Activated T-helper 9 cell treated with anti-CD3 and anti-CD28 coated beads, Interleukin-2, amount 50 U/mL, for 16 hours (primary cell): ENCODE measurements at regions not wholly inside any gene's neighbourhood (a gene's known extent, or its start where the extent isn't known, plus 50 kb on each side); places are given as distances from the start of the nearest gene placed in this dataset.
"Not testable (repeated sequence)": the region's sequence is repeated elsewhere in the genome, so short reads cannot be mapped to it uniquely, and the experiment has no call there.

ENCODE experiments used
- DNase-seq: peaks from one replicate; pipeline ENCODE4 v3.0.0-alpha.2; 2020; ENCODE audit warnings: low read depth

DNA sequence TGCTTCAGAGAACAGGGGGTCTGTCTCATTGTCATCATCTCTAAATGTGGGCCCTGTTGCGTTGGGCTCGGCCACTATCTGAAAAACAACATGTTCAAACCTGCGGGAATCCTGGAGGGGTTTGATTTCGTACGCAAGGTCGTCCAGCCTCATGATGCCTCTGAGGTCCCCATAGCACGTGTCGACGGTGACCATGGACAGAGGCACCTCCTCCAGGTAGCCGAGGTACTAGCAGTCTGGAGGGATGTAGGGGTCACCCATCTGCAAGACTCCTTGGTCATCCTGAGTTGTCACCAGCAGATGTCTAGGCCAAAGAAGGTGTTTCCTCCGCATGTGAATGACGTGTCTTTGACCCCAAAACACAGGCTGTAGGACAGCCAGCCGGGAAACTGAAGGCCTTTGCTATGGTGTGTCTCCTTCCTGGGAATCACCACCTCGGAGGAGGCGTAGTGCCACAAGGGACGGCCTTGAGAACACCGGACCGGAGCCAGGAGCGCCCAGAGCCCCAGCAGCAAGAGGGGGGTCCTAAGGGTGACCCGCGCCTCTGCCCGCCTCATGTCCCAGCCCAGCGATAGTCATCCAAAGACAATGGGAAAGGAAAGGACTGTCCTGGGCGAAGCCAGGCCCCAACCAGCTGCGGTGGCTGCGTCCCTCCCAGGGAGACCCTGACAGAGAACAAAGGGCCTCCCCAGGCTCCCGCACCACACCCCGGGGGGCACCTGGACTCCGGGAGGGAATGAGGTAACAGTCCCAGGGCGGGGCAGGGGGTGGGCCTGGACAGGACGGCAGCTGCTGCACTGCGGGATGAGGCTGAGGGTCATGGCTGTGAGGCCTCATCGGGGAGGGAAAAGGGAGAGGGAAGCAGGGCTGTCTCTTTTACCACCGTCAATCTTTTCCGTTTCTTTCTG lies 445.5 kb downstream of the TMEM121 start:
- no peak for DNase-seq

DNA sequence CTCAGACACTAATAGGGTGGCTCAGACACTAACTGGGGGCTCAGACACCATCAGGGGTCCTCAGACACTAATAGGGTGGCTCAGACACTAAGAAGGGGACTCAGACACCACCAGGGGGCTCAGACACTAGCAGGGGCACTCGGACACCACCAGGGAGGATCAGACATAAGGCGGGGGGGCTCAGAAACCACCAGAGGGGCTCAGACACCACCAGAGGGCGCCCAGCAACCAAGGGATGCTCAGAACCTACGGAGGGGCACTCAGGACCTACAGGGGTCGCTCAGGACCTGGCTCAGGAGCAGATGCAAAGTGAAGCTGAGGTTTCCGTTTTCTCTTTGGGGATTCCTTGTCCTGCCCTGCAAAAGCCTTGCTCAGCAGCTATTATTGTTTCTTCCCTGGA lies 448.5 kb downstream of the TMEM121 start:
- peak; percentile 51 for DNase-seq

DNA sequence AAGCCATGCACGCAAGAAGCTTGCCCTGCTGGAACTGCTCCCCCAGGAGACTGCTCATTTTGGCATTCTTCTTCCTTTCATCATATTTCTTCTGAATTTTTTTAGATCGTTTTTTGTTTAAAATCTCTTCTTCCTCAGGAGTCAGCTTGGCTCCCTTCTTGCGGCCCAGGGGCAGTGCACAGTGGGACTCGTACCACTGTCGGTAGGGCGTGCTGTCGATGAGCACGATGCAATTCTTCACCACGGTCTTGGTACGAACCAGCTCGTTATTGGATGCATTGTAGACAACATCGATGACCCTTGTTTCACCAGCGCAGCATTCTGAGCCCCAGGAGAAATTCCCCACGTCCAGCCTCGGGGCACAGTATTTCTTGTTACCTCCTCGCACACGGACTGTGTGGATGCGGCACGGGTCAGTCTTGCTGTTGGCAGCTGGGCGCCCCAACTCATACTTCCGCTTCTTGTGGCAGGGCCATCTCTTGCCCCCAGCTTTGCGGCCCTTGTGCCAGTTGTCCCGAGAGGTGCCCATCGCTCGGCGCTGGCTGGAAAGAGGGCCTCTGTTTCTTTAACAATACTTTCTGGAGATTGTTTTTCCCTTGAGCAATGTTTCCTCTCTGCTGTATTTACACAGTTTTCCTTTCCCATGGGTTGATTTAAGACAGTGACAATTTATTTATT lies 452.4 kb downstream of the TMEM121 start:
- no peak for DNase-seq

DNA sequence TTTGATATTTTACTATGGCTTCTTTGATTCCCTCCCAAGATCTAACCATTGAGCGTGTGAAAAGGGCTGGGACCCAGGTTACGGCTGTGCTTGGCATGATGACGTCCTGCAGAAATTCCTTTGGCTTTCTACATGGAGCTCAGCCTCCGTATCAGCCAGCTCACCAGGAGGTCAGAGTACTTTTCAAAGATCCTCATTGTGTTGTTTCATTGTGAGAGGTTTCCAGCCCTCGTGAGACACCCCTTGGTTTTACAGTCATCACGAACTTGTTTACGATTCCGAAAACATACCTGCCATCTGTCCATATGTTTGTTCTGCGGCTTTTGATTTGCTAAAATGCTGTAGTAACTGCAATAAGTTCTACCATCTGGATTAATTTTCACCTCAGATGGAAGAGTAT lies 453.1 kb downstream of the TMEM121 start:
- no peak for DNase-seq

DNA sequence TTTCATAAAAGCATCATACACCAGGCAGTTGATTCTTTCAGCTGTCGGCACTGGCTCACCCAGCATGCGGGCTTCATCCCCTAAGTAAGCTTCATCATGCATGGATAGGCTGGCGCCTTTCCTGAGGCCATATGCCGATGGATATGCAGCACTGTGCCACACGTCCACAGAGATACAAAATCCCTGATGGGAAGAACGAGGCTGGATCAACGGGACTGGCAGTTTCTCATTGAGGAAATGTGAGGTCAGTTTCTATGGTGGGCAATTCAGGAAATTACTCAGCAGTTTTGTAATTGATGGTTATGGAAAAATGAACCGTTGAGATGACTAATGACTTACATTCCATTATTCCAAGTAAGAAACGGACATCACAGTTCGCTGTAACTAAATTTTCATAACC lies 453.8 kb downstream of the TMEM121 start:
- no peak for DNase-seq

DNA sequence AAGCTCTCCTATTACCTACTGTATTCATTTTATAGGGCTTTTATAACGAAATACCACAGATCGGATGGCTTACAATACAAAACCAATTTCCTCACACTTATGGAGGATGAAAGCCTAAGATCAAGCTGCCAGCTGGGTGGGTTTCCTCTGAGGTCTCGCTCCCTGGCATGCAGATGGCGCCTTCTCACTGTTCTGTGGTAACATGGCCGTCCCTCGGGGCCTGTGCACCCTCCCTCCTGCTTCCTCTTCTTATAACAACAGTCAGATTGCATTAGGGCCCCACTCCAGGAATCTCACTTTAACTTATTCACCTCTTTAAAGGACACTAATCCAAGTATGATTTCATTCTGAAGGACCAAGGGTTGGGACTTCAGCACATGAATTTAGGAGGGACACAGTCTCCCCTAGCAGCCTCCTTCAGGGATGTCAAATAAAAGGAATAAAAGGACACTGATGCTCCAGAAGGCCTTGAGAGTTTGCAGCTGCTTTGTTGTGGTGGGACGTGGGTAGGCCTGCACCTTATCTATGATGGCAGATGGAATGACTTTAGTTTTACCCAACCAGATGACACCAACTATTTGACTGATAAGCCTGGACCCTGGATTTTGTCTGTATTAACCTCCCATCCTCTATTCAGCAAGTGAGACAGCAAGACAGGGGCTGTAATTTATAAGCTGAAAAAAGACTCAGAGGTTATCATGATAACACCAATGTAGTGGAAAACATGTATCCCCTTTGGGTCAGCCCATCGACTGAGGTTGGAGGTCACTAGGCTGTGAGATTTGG lies 455.3 kb downstream of the TMEM121 start:
- DNase-seq, result not testable (repeated sequence)

DNA sequence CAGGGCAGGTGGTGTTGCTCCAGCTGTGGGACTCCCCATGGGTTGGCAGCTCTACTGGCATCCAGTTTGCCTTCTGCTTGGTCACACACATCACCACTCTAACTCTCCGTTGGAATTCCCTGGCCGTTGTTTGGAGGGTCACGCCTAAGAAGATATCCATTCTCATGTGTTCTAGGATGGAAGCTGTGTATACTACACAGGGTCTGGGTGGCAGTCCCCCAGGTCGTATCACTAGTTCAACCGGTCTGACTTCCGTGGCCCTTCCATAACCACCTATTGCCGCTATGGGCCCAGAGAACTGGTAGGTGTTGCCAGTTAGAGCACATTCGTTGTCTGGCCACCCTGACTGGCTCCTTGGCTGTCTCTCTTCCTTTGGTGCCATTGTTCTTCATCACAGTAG lies 456.3 kb downstream of the TMEM121 start:
- DNase-seq, result no peak

DNA sequence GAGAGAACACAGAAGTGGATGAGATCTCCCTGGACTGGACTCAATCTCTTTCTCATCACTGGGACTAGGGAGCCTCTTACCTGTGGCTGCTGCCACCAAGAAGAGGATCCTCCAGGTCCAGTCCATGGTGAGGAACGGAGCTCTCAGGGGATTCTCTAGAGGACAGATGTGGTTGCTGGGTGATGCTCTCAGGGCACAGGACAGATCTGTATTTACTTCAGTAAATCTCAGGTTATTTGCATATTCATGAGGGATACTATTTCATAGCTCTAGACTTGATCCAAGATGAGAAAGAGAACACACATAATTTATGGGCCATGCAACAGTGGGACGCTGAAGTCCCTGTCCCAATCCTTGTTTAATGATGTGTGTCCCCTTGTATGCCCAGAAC lies 460.5 kb downstream of the TMEM121 start:
- DNase-seq, result no peak

DNA sequence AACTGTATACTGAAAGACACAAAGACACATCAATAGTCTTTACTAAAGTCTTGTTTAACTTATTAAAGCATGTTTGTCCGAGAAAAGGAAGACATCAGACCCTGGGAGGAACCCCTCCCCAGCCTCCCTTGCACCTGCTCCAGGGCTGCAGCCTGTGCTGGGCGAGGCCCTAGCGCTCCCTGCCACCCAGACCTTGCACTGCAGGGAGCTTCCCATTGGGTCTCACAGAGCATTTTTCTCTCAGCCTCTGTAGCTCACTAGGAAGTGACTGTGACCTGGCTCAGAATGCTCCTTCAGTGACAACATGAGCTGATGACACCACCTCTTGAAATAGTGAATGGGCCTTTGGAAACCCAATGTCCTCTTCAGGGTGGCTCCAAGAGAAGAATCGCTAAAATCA lies 461.2 kb downstream of the TMEM121 start:
- no peak for DNase-seq

DNA sequence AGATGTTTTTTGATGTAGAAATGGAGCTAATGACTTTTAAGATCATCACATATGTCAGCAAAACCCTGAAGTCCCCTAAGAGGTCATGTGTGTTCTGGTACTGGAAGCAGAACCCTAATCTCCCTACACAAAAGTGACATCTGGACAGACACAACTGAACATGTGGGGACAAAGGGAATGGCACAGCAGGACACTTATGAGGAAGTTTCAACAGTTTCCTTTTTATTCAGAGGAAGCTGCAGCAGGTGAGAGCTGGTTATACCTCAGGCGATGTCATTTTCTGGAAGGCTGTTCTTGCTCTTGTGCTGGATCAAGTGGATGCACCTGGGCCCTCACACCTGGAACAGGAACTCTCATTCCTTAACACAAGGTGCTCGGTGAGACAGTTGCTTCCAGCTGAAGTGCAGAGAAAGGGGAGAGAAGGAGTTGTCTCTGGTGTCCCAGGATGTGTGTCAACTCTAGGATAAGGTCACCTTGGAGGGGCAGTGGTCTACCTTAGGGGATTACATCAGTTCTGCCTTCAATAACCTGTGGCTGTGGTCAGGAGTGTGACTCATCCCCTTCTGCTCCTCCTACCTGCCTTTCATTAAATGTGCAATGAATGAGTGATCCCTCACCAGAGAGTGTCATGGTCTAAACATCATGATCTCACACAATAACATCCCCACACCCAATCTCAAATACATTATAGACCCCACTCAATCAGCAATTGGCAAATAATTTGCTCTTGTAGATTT lies 463.4 kb downstream of the TMEM121 start:
- DNase-seq, result no peak

DNA sequence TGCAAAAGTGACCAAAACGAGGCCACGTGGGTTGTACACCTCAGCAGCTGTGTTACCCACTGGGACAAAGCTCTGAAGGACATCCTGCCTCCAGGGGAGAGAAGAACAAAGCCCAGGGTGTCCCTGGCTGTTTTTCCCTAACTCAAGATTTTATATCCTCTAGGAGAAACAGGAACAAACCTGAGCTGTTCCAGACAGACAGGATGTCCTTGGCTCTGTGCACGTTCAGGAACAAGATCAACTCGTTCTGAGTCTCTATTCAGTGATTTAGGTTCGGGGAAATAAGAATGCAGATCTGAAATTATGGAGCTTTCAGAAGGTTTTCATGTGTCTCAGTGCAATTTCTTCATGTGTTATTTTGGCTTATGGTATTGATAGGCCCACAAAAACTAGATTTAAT lies 465.3 kb downstream of the TMEM121 start:
- DNase-seq, result not testable (repeated sequence)

DNA sequence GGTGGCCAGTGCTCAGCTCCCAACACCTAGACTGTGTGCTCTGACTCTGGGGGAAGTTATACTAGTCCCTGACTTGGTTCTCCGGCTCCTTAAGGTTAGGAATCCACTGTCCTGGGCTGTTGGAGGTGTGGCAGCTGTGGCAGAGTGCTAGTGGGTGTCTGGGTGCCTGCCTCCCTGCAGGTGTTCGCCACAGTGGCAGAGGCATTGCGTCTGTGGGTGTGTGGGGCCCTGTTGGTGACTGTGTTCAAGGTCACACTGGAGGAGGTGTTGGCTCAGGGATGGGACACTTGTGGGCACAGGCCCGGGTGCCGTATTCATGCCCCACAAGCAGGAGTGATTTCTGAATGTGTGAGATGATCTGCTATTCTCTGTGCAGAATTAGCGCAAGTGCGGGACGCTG lies 467.4 kb downstream of the TMEM121 start:
- DNase-seq, result no peak

DNA sequence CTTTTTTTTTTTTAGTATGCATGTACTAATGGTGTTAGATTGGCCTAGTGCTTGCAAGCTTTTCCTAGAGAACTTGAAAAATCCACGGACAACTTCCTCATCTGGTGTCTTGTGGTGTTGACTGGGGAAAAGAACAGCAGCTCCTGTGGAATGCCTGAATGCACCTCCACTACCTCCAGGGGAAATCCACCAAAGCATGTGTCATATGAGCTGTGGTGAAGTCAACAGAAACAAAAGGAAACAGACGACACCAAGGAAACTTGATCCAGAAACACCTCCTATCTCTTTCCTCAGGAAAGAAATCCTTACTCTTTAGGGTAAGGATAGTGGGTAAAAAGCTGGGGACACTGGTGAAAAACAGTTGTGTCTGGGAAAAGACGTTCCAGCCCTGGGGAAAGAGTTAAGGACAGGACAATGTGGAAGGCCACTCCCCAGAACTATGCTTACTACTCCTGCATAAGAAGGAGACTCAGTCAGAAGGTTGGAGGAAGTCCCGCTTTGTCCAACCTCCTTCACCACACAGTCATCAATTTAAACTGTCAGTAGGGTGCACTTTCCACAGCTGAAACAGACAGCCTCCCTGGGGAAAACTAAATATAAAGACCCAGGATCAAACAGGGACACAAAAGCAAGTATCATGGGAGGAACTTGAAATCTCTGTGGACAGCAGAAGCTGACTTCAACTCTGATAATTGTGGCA lies 468.8 kb downstream of the TMEM121 start:
- not testable (repeated sequence) for DNase-seq

DNA sequence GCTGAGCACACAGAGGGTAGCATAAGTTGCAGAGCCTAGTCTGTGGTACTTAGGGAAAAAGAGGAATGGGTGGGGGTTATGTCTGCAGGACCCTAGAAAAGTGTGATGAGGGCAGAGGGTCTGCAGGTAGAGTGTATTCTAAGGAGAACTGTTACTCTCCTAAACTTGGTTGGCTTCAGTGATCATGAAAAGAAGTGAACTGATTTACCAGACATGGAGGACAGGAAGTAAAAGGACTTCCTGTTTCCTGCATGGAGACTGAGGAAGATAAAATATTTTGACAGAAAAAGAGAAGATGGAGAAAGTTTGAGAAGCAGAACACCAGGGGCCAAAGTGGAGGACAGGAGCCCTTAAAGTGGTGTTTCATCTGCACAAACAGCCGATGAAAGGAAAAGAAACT lies 472.2 kb downstream of the TMEM121 start:
- DNase-seq, result not testable (repeated sequence)

DNA sequence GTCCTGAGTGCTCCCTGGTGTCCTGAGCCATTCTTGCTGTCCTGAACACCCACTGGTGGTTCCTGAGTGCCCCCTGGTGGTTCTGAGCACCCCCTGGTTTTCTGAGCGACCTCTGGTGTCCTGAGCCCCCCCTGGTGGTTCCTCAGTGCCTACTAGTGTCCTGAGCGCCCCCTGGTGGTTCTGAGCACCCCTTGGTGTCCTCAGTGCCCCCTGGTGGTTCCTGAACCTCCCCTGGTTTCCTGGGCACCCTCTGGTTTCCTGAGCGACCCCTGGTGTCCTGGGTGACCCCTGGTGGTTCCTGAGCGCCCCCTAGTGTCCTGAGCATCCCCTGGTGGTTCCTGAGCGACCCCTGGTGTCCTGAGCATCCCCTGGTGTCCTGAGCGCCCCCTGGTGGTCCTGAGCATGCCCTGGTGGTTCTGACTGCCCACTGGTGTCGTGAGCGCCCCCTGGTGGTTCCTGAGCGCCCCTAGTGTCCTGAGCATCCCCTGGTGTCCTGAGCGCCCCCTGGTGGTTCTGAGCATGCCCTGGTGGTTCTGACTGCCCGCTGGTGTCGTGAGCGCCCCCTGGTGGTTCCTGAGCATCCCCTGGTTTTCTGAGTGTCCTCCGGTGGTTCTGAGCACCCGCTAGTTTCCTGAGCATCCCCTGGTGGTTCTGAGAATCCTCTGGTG lies 473.1 kb downstream of the TMEM121 start:
- peak; percentile 74 for DNase-seq

DNA sequence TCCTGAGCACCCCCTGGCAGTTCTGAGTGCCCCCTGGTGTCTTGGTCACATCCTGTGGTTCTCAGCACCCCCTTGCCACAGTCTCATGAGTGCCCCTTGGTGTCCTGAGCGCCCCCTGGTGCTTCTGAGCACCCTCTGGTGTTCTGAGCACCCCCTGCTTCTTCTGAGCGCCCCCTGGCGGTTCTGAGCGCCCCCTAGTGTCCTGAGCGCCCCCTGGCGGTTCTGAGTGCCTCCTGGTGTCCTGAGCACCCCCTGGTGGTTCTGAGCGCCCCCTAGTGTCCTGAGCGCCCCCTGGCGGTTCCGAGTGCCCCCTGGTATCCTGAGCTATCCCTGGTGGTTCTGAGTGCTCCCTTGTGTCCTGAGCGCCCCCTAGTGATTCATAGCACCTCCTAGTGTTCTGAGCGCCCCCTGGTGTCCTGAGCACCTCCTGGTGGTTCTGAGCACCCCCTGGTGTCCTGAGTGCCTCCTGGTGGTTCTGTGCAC lies 473.7 kb downstream of the TMEM121 start:
- DNase-seq, result not testable (repeated sequence)

DNA sequence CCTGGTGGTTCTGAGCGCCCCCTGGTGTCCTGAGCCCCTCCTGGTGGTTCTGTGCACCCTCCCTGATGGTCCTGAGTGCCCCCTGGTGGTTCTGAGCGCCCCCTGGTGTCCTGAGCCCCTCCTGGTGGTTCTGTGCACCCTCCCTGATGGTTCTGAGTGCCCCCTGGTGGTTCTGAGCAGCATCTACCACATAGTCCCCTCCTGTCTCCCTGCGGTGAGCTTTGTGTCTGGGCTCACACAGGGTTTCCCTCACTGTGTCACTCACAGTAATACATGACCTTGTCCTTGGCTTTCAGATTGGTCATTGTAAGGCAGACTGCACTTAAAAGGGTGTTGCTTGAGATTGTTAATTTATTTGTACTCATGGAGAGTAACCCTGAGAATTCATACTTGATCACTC lies 474.9 kb downstream of the TMEM121 start:
- not testable (repeated sequence) for DNase-seq

DNA sequence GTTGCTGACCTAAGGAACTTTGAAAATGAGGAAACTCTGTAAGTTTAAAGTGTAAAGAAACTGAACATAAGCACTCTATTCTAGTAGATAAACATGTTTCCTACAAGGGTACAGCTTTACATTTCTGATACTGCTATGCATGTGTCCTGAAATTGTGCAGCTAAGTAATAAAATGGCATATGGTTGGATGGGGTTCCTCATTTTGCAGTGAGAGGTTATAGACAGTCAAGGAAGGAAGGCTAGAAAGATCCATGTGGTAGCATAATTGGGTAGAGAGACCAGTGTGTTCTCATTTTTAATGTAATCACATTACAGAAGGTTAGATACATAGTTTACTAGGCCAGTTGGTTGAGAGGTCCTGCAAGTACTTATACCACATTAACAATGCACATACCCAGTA lies 477.0 kb downstream of the TMEM121 start:
- DNase-seq, result no peak

DNA sequence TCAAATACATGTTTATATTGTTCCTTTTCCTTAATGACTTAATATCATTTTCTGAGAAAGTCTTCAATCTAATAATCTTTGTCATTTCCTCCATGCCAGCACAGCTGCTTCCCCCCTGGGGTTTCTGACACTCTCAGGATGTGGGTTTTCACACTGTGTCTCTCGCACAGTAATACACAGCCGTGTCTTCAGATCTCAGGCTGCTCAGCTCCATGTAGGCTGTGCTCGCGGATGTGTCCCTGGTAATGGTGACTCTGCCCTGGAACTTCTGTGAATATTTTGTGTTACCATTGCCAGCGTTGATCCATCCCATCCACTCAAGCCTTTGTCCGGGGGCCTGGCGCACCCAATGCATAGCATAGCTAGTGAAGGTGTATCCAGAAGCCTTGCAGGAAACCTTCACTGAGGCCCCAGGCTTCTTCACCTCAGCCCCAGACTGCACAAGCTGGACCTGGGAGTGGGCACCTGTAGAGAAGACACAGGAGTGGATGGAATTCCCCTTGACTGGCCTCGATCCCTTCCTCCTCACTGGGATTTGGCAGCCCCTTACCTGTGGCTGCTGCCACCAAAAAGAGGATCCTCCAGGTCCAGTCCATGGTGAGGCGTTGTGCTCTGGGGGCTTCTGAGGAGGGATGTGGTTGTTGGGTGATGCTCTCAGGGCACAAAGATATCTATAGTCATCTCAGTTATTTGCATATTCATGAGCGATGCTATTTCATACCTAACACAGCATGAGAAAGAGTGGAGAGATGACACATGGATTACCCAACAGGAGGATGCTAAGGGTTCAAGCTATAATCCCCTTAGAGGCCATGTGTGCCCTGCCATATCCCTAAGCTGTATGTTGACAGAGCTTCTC lies 478.8 kb downstream of the TMEM121 start:
- peak; percentile 48 for DNase-seq

DNA sequence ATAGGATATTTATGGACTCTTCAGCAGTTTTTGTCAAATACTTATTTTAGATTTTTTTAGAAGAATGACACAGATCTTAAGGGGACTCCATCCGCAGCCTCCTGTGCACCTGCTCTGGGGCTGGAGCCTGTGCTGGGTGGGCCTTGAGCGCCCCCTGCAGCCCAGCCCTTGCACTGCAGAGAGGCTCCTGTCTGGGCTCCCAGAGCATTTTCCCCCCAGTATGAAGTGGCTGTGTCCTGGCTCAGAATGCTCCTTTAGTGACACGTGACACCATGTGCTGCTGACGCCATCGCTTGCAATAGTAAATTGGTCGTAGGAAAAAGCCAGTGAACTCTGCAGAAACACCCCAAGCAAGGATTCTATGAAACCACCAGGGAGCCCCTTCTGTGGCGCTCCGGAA lies 479.7 kb downstream of the TMEM121 start:
- DNase-seq, result peak; percentile 35
